Esophagus squamous epithelium (tissue), 5 donors: ENCODE measurements at regions not wholly inside any gene's neighbourhood (a gene's known extent, or its start where the extent isn't known, plus 50 kb on each side); places are given as distances from the start of the nearest gene placed in this dataset.

ENCODE experiments used
- DNase-seq: peaks from one replicate; lab custom pipeline; 2025; lab: John Stamatoyannopoulos, UW
- H3K27ac ChIP-seq, 4 donors: fragments of 200-600 bp; sonication (generic); one replicate each; pipeline ENCODE4 v1.5.1; 2016 to 2019; ENCODE audit warnings: mild to moderate bottlenecking in 1 of 4
- H3K27me3 ChIP-seq, 4 donors: fragments of 200-600 bp; sonication (generic); 1 replicate in 3 of 4; 2 replicates in 1 of 4; pipeline versions ENCODE4 v1.5.1 to v1.6.0; 2017 to 2021; ENCODE audit warnings: antibody characterized with exemption in 1 of 4
- H3K36me3 ChIP-seq, 3 donors: fragments of 200-600 bp; sonication (generic); one replicate each; pipeline ENCODE4 v1.5.1; 2016 to 2019
- H3K4me1 ChIP-seq, 3 donors: fragments of 200-600 bp; sonication (generic); one replicate each; pipeline ENCODE4 v1.5.1; 2017 to 2019
- H3K4me3 ChIP-seq, 4 donors: fragments of 200-600 bp; sonication (generic); 1 replicate in 3 of 4; 2 replicates in 1 of 4; pipeline ENCODE4 v1.5.1; 2016 to 2019; ENCODE audit warnings: mild to moderate bottlenecking in 2 of 4, moderate library complexity in 1 of 4
- H3K9me3 ChIP-seq, 3 donors: fragments of 200-600 bp; sonication (generic); one replicate each; pipeline ENCODE4 v1.5.1; 2016 to 2019
- CTCF ChIP-seq, 6 experiments: fragments of 450-650 bp in 4 of 6; fragments of 200-600 bp in 2 of 6; sonication (generic) in 2 of 6; IDR thresholded peaks; one replicate each; pipeline ENCODE4 v1.5.1; 2016 to 2019; ENCODE audit warnings: antibody characterized with exemption in 6 of 6, mild to moderate bottlenecking in 4 of 6, moderate library complexity in 4 of 6
- POLR2A ChIP-seq, 4 donors: fragments of 450-650 bp; IDR thresholded peaks; one replicate each; pipeline ENCODE4 v1.6.1; 2017; ENCODE audit warnings: antibody characterized with exemption in 4 of 4, mild to moderate bottlenecking in 4 of 4, moderate library complexity in 3 of 4
- WGBS, 2 donors: methylation state at CpG; one replicate each; pipeline ENCODE4 v1.1.5; 2018; 5-methylcytosine and 5-hydroxymethylcytosine counted together
- intact Hi-C: fragments of 100-400 bp; cut with DNase I; formaldehyde crosslinking; loops from one replicate; pipeline ENCODE4 v1.15.0; 2022
- donor health status: DM: yes; HTN: yes; CAD: no.

GRCh38 chr18:28960146-28960545 lies 783.2 kb upstream of the CDH2 start:
- no peak overlapping the region for H3K4me3 ChIP-seq
- intact Hi-C loops = no loop called here
- no peak overlapping the region for H3K27ac ChIP-seq
- H3K9me3 ChIP-seq = no peaks in the 10 kb centered on the region
- H3K27me3 ChIP-seq = no peaks in the 10 kb centered on the region
- no peaks in the 10 kb centered on the region for H3K36me3 ChIP-seq
- H3K4me1 ChIP-seq = no peaks in the 10 kb centered on the region
- no peak for TF ChIP-seq POLR2A (IDR thresholded peaks at IDR 0.05)
- no peak for TF ChIP-seq CTCF (IDR thresholded peaks at IDR 0.05)
- 42 to 45% methylated on average over 2 of the region's 2 CpGs for WGBS, 2 donors
- DNase-seq = no peak

- TF ChIP-seq CTCF (IDR thresholded peaks at IDR 0.05) (no peak), POLR2A (IDR thresholded peaks at IDR 0.05) (no peak)
- Histone ChIP-seq H3K9me3 (peaks cover 0 to 7% (median 0%) of the 10 kb centered on the region in 3 donors), H3K4me1 (no peaks in the 10 kb centered on the region), H3K4me3 (no peak overlapping the region), H3K27me3 (no peaks in the 10 kb centered on the region), H3K36me3 (no peaks in the 10 kb centered on the region), H3K27ac (no peak overlapping the region)
- DNase-seq = no peak
- intact Hi-C loops = no loop called here
These were observed 775.4 kb upstream of the CDH2 start for GRCh38 chr18:28952339-28952738.

GRCh38 chr18:28947900-28948299 lies 771.0 kb upstream of the CDH2 start:
- Histone ChIP-seq H3K36me3 (no peaks in the 10 kb centered on the region), H3K4me1 (no peaks in the 10 kb centered on the region), H3K27me3 (no peaks in the 10 kb centered on the region), H3K9me3 (peaks cover 0 to 7% (median 0%) of the 10 kb centered on the region in 3 donors), H3K4me3 (no peak overlapping the region), H3K27ac (no peak overlapping the region)
- WGBS, 2 donors = 42 to 50% methylated on average over 1 of the region's 1 CpG
- no peak for DNase-seq
- intact Hi-C loops = no loop called here
- TF ChIP-seq CTCF (IDR thresholded peaks at IDR 0.05) (no peak), POLR2A (IDR thresholded peaks at IDR 0.05) (no peak)

GRCh38 chr18:28946471-28946870 lies 769.5 kb upstream of the CDH2 start:
- no peak for DNase-seq
- Histone ChIP-seq H3K27me3 (no peaks in the 10 kb centered on the region), H3K4me3 (no peak overlapping the region), H3K36me3 (no peaks in the 10 kb centered on the region), H3K27ac (no peak overlapping the region), H3K9me3 (no peaks in the 10 kb centered on the region), H3K4me1 (no peaks in the 10 kb centered on the region)
- WGBS, 2 donors = 40 to 56% methylated on average over 1 of the region's 1 CpG
- intact Hi-C loops = no loop called here
- TF ChIP-seq CTCF (IDR thresholded peaks at IDR 0.05) (no peak), POLR2A (IDR thresholded peaks at IDR 0.05) (no peak)

- DNase-seq = no peak
- 64 to 74% methylated on average over 2 of the region's 2 CpGs for WGBS, 2 donors
- no peaks in the 10 kb centered on the region for H3K9me3 ChIP-seq
- H3K4me1 ChIP-seq = no peaks in the 10 kb centered on the region
- intact Hi-C loops = no loop called here
- no peak overlapping the region for H3K27ac ChIP-seq
- no peaks in the 10 kb centered on the region for H3K27me3 ChIP-seq
- no peaks in the 10 kb centered on the region for H3K36me3 ChIP-seq
- H3K4me3 ChIP-seq = no peak overlapping the region
- TF ChIP-seq POLR2A (IDR thresholded peaks at IDR 0.05) (no peak), CTCF (IDR thresholded peaks at IDR 0.05) (no peak)
These were observed 746.0 kb upstream of the CDH2 start for GRCh38 chr18:28922936-28923335.
